PFSK-1 (cell line): ENCODE measurements at regions not wholly inside any gene's neighbourhood (a gene's known extent, or its start where the extent isn't known, plus 50 kb on each side); places are given as distances from the start of the nearest gene placed in this dataset.

Source experiments
- FOXP2 ChIP-seq: optimal IDR thresholded peaks from 2 replicates; pipeline ENCODE3; 2011; ENCODE audit warnings: borderline replicate concordance, control low read depth, inconsistent platforms; ENCODE audit not compliant: insufficient read depth; ENCODE audit errors: extremely low read length, extremely low read depth
- POLR2AphosphoS5 ChIP-seq: IDR thresholded peaks from 2 replicates; pipeline ENCODE4 v1.6.1; 2012; ENCODE audit warnings: low read depth, mild to moderate bottlenecking, control low read depth, low read length, moderate library complexity
- REST ChIP-seq, 2 experiments: IDR thresholded peaks; 2 replicates each; pipeline versions ENCODE4 v1.6.1 to v1.8.0; 2011 to 2012; ENCODE audit warnings: low read depth in 2 of 2, low read length in 2 of 2, control low read depth in 1 of 2, inconsistent platforms in 1 of 2, mild to moderate bottlenecking in 1 of 2, moderate library complexity in 1 of 2; ENCODE audit not compliant: insufficient read depth in 1 of 2
- SIN3A ChIP-seq: IDR thresholded peaks from 2 replicates; pipeline ENCODE4 v1.6.1; 2012; ENCODE audit warnings: mild to moderate bottlenecking, low read length, moderate library complexity, borderline replicate concordance; ENCODE audit not compliant: insufficient read depth
- TAF1 ChIP-seq: IDR thresholded peaks from 2 replicates; pipeline ENCODE4 v1.6.1; 2012; ENCODE audit warnings: low read length, control low read depth, borderline replicate concordance; ENCODE audit not compliant: insufficient read depth

- TF ChIP-seq POLR2AphosphoS5 (no peak), REST (IDR thresholded peaks at IDR 0.05; ENCODE audit: insufficient read depth in 1 of 2, low read depth in 2 of 2, low read length in 2 of 2) (no peak), FOXP2 (no peak), SIN3A (no peak), TAF1 (no peak)
These were observed 450.8 kb downstream of the USP25 start for GRCh38 chr21:16180614-16181013.

GRCh38 chr21:16181018-16181417 lies 451.2 kb downstream of the USP25 start:
- TF ChIP-seq REST (IDR thresholded peaks at IDR 0.05; ENCODE audit: insufficient read depth in 1 of 2, low read depth in 2 of 2, low read length in 2 of 2), result no peak
- TF ChIP-seq SIN3A, result no peak
- TF ChIP-seq POLR2AphosphoS5, result no peak
- TF ChIP-seq FOXP2, result no peak
- TF ChIP-seq TAF1, result no peak

GRCh38 chr21:16185766-16186165 lies 456.0 kb downstream of the USP25 start:
- TF ChIP-seq SIN3A, result no peak
- no peak for TF ChIP-seq FOXP2
- TF ChIP-seq POLR2AphosphoS5, result no peak
- no peak for TF ChIP-seq TAF1
- TF ChIP-seq REST (IDR thresholded peaks at IDR 0.05; ENCODE audit: insufficient read depth in 1 of 2, low read depth in 2 of 2, low read length in 2 of 2), result no peak

- TF ChIP-seq REST (IDR thresholded peaks at IDR 0.05; ENCODE audit: insufficient read depth in 1 of 2, low read depth in 2 of 2, low read length in 2 of 2) (no peak), SIN3A (no peak), TAF1 (no peak), POLR2AphosphoS5 (no peak), FOXP2 (no peak)
These were observed 457.0 kb downstream of the USP25 start for GRCh38 chr21:16186742-16187141.
